Activated B cell treated with CpG ODN at 0.5 μM for 24 hours (primary cell): ENCODE measurements at regions not wholly inside any gene's neighbourhood (a gene's known extent, or its start where the extent isn't known, plus 50 kb on each side); places are given as distances from the start of the nearest gene placed in this dataset.
"Not testable (repeated sequence)": the region's sequence is repeated elsewhere in the genome, so short reads cannot be mapped to it uniquely, and the experiment has no call there.

Source experiments
- ATAC-seq: fragments of 200-7000 bp; cut with Tn5 transposase; one replicate; pipeline ENCODE4 v1.10.0; 2021; ENCODE audit warnings: low read depth, mild to moderate bottlenecking, moderate library complexity
- CTCF ChIA-PET: fragments of 350-600 bp; sonication (Branson Sonifier 250); formaldehyde crosslinking; loops from one replicate; lab custom pipeline; 2021; ENCODE audit warnings: antibody characterized with exemption; lab: Charles Lee
- POLR2A ChIA-PET: fragments of 350-600 bp; sonication (Branson Sonifier 250); formaldehyde crosslinking; loops from one replicate; lab custom pipeline; 2021; ENCODE audit warnings: antibody characterized with exemption; lab: Charles Lee
- DNase-seq: peaks from one replicate; pipeline ENCODE4 v3.0.0; 2022
- H3K27ac Mint-ChIP-seq: one replicate; pipeline ENCODE4 v1.8.0; 2020; ENCODE audit warnings: mixed read lengths
- H3K27me3 Mint-ChIP-seq: one replicate; pipeline ENCODE4 v1.8.0; 2021; ENCODE audit warnings: mixed read lengths
- H3K36me3 Mint-ChIP-seq: one replicate; pipeline ENCODE4 v1.8.0; 2021; ENCODE audit warnings: low read depth, mixed read lengths
- H3K4me1 Mint-ChIP-seq: one replicate; pipeline ENCODE4 v1.8.0; 2021; ENCODE audit warnings: mixed read lengths
- H3K4me3 Mint-ChIP-seq: one replicate; pipeline ENCODE4 v1.8.0; 2020; ENCODE audit warnings: mild to moderate bottlenecking, mixed read lengths
- H3K9me3 Mint-ChIP-seq: one replicate; pipeline ENCODE4 v1.8.0; 2020; ENCODE audit warnings: mixed read lengths
- CTCF ChIP-seq: fragments of 200-600 bp; IDR thresholded peaks from one replicate; pipeline ENCODE4 v1.8.0; 2022; ENCODE audit warnings: antibody characterized with exemption, mild to moderate bottlenecking
- intact Hi-C: fragments of 100-400 bp; cut with micrococcal nuclease; formaldehyde crosslinking; loops from one replicate; pipeline ENCODE4 v1.15.1; 2024

DNA sequence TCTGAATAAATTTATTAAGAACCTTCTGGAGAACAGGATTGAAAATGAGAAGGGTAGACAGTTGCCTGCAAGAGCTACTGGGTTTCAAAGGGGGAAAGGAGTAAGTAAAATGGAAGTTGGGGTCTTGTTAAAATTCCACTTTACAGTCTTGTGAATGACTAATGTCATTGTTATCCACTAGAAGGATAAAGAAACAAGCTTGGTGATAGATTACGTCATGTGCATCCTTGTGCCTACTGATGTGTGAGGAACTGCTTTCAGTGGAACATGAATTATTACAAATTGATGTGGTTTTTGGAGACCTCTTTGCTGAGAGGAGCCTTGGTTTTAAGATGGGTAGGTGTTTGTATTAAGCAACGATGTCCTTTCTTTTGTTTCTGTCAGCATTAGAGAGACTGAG lies 272.5 kb upstream of the PRICKLE1 start:
- ChIA-PET CTCF (no interaction called here), POLR2A (no interaction called here)
- intact Hi-C loops: no loop called here
- no peaks in the 10 kb centered on the region for H3K36me3 Mint-ChIP-seq
- no peaks in the 10 kb centered on the region for H3K27me3 Mint-ChIP-seq
- TF ChIP-seq CTCF: no peak
- H3K27ac Mint-ChIP-seq: no peak overlapping the region
- peaks cover 2% of the 10 kb centered on the region for H3K9me3 Mint-ChIP-seq
- no peaks in the 10 kb centered on the region for H3K4me1 Mint-ChIP-seq
- no peak for ATAC-seq
- H3K4me3 Mint-ChIP-seq: no peak overlapping the region
- no peak for DNase-seq

- CTCF ChIA-PET, intact Hi-C loops, ATAC-seq, H3K4me3 Mint-ChIP-seq, H3K27ac Mint-ChIP-seq, H3K36me3 Mint-ChIP-seq, H3K9me3 Mint-ChIP-seq, H3K4me1 Mint-ChIP-seq, POLR2A ChIA-PET, H3K27me3 Mint-ChIP-seq, DNase-seq: not testable (repeated sequence)
Measured at GRCh38 chr12:42860331-42860730, 270.8 kb upstream of the PRICKLE1 start.

DNA sequence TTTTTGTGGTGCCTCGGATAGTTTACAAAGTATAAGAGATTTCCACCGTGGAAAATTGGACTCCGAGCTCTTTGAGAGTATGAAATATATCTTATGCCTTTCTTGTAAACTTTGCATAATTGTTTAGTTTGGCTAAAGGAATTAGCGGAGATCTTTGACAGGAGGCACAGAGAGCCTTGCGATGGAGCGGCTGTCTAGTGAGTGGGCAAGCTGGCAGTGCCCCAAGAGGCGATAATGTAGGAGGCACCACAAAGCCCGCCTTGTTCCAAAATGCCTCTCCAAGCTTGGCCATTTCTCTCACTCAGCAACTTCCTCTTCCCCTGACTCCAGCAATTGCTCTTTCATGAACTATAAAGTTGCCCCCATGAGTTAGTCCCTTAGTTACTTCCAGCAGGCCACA lies 270.1 kb upstream of the PRICKLE1 start:
- no peak for ATAC-seq
- TF ChIP-seq CTCF: no peak
- ChIA-PET CTCF (no interaction called here), POLR2A (no interaction called here)
- no peak overlapping the region for H3K27ac Mint-ChIP-seq
- no peaks in the 10 kb centered on the region for H3K36me3 Mint-ChIP-seq
- no peaks in the 10 kb centered on the region for H3K4me1 Mint-ChIP-seq
- no peak for DNase-seq
- H3K4me3 Mint-ChIP-seq: no peak overlapping the region
- intact Hi-C loops: no loop called here
- no peaks in the 10 kb centered on the region for H3K27me3 Mint-ChIP-seq
- H3K9me3 Mint-ChIP-seq: no peaks in the 10 kb centered on the region

DNA sequence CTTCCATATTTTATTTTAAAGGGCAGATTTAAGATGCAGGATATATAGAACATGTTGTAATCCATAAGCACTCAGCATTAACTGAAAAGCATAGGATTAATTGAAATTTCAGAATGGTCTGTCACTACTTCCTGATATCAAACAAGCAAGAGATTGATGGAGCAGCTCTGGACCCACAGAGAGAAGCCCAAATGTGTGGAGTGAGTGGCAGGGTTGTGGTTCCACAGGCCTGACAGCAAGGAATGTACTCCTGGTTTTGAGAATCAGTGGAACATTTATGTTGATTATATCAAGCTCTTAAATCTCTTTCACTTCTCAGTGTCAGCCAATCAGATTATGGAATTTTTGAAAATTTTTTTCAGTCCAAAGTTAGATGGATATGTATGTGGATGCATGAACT lies 267.6 kb upstream of the PRICKLE1 start:
- CTCF ChIA-PET: no interaction called here
- Mint-ChIP-seq H3K27me3 (no peaks in the 10 kb centered on the region), H3K27ac (no peak overlapping the region)

DNA sequence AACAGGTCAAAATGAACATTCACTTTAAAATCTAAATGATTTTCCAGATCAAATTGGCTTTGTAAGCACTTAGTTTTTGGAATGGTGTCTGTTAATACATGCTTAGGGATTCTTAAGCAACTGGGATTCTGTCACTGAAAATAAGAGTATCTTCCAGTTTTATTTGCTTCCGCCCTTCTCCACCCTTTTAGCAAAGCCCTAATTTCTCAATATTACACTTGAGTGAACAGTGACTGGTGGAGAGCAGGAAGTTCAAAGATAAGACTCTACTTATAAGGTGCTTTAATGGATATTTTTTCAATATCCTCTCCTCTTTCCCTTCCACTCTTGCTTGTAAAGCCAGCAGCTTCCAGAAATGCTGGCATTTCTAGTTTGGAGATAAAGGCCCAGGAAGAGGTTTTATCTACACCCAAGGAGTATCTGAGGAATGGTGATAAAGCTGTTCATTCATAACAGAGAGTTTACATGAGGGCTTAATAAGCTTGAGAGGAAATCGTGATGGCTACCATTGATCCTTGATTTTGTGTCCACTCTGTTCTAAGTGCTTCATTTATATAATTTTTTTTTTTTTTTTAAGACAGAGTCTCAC lies 265.9 kb upstream of the PRICKLE1 start:
- ATAC-seq (no peak), DNase-seq (no peak)
- Mint-ChIP-seq H3K36me3 (no peaks in the 10 kb centered on the region), H3K9me3 (no peaks in the 10 kb centered on the region), H3K4me3 (no peak overlapping the region), H3K27me3 (peaks cover under 1% of the 10 kb centered on the region), H3K4me1 (no peaks in the 10 kb centered on the region), H3K27ac (no peak overlapping the region)
- intact Hi-C loops: no loop called here
- CTCF ChIA-PET: no interaction called here
- TF ChIP-seq CTCF: no peak
- POLR2A ChIA-PET: no interaction called here

More for the DNA sequence above, 267.6 kb upstream of the PRICKLE1 start:
- TF ChIP-seq CTCF: no peak
- Mint-ChIP-seq H3K36me3 (no peaks in the 10 kb centered on the region), H3K4me1 (no peaks in the 10 kb centered on the region), H3K9me3 (no peaks in the 10 kb centered on the region), H3K4me3 (no peak overlapping the region)
- POLR2A ChIA-PET: no interaction called here
- ATAC-seq (no peak), DNase-seq (no peak)
- intact Hi-C loops: no loop called here

GRCh38 chr12:42854826-42855225 lies 265.3 kb upstream of the PRICKLE1 start:
- DNase-seq (no peak), ATAC-seq (no peak)
- peaks cover 2% of the 10 kb centered on the region for H3K27me3 Mint-ChIP-seq
- POLR2A ChIA-PET: no interaction called here
- no peaks in the 10 kb centered on the region for H3K36me3 Mint-ChIP-seq
- no peak overlapping the region for H3K27ac Mint-ChIP-seq
- no peaks in the 10 kb centered on the region for H3K4me1 Mint-ChIP-seq
- CTCF ChIA-PET: no interaction called here
- H3K9me3 Mint-ChIP-seq: no peaks in the 10 kb centered on the region
- H3K4me3 Mint-ChIP-seq: no peak overlapping the region
- intact Hi-C loops: no loop called here
- no peak for TF ChIP-seq CTCF
